ENCODE measurements at regions not wholly inside any gene's neighbourhood (a gene's known extent, or its start where the extent isn't known, plus 50 kb on each side); places are given as distances from the start of the nearest gene placed in this dataset.
"Not testable (repeated sequence)": the region's sequence is repeated elsewhere in the genome, so short reads cannot be mapped to it uniquely, and the experiment has no call there.

DNA sequence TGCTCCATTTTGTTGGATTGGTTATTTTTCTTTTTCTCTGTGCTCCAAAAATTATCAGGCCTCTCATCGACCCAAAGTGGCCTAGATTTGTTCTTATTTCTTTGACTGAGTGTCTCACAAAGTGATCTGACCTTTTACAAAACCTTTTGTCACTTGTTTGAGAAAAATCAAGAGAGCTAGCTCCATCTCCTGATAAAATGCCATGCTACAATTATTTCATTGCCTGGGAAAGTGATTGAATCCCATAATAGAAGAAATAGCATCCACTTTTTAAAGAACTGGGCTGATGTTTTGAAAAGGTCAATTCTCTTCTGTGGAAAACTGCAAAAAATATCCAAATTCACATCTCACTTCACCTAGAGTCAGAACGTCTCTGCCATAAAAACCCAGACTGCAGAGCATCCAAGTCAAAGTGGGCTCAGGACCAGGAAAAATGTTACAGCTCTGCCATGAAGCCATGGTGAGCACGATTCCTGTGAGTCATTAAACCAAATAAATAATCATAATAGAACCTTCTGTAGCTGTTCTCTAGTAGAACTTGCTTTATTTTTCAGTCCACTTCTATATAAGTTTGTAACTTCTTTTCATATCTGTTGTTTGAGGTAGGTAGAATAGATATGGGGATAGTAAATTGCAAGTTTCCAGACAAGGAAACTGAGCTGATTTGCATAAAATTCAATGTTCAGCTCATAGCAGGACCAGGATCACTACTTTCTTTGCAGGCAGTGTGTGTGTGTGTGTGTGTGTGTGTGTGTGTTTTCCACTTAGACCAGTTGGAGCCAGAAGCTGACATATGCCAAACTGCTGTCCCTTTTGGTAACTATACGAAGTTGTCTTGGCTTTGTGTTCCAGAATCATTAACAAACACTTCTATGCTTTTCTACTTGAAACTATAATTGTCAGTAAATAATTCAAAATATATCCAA lies 632.5 kb upstream of the ANKRD30A start:
- no peak for DNase-seq (ENCODE audit: low spot score)

DNA sequence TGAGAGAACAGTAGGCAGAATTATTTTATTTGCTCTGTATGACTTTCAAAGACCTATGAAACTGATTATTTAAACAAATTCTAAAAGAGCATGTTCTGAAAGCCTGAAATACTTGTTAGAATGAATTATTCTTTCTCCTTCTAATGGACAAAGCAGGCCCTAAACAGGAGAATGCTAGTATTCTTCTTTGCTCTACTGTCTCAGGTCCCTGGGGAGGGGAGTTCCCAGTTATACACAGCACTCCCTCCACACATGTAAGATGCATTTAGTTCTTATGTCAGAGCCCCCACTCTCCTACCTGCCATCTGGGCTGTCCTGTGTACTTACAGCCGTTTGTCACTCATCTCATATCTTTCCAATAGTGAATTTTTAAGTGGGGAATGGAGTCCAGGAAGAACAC lies 633.5 kb upstream of the ANKRD30A start:
- no peak for DNase-seq (ENCODE audit: low spot score)

DNA sequence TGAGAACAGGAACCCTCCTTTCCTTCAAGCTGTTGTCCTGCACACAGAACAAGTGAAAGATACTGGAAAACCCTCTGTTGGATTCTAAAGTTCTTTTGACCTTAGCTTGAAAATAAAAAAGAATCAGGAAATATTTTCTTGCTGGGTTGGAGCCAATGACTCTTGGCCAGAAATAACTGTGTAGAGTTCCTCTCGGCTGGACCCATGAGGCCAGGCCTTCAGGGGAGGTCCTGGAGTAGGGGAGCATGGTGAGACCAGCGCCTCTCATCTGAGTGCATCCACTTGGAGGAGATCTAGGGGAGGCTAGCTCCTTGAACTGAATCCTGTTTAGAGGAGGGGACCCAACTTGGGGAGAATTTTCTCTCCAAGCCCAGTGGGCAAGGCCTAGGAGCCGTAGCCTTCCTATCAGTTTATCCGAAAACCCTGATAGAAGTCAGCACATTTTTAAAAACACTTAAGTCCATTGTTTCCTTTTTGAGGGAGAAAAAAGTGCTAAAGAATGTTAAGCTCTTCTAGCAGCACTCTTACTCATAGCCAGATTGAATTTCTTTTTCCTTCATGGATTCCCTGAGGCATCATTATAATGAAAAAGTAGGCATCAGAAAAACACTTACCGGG lies 635.7 kb upstream of the ANKRD30A start:
- no peak for DNase-seq (ENCODE audit: low spot score)

DNA sequence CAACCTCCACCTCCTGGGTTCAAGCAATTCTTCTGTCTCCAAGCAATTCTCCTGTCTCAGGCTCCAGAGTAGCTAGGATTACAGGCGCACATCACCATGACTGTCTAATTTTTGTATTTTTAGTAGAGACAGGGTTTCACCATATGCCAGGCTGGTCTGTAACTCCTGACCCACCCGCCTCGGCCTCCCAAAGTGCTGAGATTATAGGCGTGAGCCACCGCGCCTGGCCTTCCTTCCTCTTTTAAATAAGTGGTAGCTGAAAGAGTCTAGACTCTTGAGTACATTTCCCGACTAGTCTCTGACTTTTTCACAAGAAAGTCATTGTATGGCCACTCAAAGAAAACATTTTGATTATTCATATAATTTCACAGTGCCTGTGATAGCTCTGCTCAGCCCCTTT lies 636.2 kb upstream of the ANKRD30A start:
- DNase-seq (ENCODE audit: low spot score): no peak

DNA sequence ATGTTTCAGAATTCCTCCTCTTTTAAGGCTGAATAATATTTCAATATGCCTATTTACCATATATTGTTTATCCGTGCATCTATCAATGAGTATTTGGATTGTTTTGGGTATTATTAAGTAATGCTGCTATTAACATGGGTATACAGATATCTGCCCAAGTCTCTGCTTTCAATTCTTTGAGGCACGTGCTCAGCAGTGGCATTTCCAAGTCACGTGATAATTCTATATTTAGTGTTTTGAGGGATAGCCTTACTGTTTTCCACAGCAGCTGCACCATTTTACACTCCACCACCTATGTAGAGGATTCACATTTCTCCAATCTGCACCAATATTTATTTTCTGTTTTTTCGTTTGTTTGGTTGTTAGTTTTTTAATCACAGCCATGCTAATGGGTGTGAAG lies 636.8 kb upstream of the ANKRD30A start:
- no peak for DNase-seq (ENCODE audit: low spot score)

DNA sequence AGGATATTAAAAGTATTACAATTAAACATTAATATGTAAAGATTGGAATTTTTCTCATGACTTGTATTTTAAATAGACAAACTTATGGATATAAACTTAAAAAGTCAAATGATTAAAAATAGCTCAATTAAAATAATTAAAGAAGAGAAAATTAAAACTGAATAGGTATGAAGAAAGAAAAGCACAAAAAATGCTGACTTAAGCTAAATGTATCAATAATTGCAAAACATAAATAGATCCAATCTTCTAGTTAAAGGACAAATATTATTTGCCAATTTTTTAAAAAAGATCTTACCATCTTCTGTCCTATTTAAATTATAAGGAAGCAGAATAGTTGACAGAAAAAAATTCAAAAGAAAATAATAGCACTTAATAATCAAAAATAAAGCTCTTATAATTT lies 646.3 kb upstream of the ANKRD30A start:
- no peak for DNase-seq (ENCODE audit: low spot score)

DNA sequence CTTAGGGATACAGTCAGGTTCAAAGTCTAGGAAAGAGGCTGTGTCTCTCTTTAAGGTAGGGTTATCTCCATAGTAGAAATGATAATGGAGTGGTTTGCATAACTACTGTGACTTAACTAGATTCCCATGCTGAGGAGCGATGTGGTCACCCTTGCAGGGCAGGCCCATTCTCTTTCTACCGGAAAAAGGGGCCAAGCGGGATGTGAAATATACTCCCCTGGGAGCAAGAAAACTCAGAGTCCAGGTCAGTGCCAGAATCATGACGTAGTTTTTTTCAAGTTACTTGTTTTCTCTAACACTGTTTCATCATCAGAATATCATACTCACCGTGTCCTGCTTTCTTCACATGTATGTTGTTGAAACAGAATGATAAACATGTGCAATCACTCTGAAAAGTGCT lies 649.0 kb upstream of the ANKRD30A start:
- DNase-seq (ENCODE audit: low spot score): no peak

DNA sequence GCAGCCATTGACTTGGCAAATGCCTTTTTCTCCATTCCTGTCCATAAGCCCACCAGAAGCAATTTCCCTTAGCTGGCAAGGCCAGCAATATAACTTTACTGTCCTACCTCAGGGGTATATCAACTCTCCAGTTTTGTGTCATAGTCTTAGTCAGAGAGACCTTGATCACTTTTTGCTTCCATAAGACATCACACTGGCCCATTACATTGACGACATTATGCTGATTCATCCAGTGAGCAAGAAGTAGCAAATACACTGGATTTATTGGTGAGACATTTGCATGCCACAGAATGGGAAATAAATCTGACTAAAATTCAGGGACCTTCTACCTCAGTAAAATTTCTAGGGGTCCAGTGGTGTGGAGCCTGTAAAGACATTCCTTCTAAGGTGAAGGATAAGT lies 649.7 kb upstream of the ANKRD30A start:
- no peak for DNase-seq (ENCODE audit: low spot score)

DNA sequence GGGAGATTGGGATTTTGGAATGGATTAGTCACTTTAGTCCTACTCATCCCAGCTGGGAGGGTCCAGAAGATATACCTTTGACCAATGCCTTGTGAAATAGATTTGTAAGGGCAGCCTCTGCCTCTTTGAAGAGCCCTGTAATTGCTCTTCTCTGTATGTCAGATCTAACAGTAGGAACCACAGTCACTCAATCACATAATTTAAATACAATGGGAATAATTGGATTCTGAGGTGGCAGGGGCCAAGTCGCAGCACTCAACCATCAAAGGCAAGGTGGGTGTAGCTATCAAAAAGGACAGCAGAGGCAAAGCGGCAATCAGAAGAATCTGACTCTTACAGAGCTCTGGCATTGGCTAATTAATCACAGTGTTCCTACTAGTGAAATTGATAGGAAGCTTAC lies 650.9 kb upstream of the ANKRD30A start:
- no peak for DNase-seq (ENCODE audit: low spot score)

DNA sequence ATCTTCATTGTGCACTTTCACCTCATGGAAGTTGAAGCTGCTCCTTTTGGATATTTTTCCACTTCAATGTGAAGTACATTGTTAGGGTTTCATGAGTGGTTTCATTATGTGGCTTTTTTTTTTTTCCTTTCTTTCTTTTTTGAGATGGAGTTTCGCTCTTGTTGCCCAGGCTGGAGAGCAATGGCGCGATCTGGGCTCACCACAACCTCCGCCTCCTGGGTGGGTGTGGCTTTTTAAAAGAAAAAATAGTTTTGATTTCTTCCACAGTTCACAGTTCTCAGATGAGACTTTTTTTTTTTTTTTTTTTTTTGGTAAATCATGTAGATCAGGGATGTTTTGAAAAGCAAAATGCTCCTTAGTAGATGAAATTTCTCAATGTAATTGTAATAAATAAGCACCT lies 652.3 kb upstream of the ANKRD30A start:
- DNase-seq (ENCODE audit: low spot score): no peak

DNA sequence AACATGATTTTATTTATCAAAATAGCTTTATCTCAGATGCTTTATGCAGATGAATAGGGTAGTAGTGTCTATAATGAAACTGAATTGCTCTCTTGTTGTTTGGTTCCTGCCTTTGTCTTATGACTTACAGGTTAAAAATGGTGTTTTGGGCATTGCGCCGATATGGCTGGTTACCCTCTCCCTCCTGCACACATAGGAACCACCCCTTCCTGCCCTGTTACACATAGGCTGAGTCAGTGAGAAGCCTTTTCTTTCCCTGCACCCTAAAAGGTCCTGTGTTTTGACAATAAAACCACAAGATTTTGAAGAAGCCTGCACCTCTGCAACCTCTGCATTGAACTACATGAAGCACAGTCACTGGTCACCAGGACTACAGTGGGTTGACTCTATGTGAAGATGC lies 655.8 kb upstream of the ANKRD30A start:
- no peak for DNase-seq (ENCODE audit: low spot score)

DNA sequence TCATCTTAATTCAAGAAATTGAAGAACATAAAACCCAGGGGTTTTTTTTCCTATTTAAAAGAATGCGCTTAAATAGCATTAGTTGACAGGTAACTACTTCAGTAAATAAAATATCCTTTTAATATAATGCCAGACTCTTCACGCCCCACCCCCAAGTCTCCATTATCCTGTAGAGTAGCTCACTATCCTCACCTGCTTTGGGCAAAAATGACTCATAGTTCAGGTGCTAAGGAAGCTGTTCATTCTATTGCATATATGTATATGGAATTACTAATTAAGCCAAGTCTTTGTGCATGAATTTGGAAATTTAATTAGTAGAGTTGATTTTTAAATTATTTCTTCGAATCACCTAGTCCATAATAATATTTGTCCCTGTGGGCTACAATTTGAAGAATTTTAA lies 656.8 kb upstream of the ANKRD30A start:
- no peak for DNase-seq (ENCODE audit: low spot score)

DNA sequence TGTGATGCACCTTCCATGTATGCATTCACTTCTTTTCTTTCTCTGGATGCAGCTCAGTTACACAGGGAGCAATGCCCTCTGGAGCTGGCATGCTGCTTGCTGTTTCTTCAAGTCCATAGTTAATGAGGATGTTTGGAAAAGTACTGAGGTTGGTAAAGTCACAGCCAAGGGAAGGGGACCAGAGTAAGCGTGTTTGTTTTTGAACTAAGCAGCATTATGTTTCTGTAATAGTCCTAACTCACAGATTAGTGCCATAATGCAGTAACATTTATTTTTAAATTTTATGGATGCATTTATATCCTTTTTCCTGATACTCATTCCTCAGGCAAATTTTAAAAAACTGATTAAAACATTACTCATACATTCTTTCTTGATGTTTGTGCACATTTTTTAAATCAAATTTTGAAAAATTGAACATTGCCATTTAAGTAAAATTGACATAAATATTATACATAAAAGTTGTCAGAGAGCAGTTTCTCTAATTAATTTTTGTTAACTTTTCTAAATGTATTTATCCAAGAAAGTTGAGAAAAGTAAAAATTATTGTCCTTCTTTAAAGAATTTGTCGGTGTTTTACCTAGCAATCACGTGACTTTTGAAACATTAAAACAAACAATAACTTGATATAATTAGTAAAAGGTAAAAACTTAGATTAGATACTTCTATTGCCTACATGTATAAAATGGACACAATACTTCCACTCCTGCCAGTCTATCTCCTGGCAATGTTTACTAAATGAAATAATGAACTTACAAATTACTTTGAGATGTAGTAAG lies 659.6 kb upstream of the ANKRD30A start:
- no peak for DNase-seq (ENCODE audit: low spot score)

DNA sequence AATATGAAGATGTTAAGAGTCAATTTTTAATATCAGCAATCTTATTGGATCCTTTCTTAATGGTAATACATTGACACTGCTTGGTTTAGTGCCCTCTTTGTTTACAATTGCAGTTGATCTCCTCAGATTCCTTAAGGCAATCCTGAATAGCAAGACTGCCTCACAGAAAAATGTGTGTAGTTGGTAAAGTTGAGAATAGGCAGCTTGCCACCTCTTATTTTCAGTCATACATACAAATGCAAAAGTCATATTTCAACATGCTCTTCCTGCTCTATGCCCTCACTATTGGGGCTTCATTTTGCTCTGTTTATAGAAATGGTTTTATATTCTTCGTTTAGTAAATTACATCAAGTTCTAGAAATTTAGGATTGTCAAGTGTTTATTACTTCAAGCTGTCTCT lies 661.1 kb upstream of the ANKRD30A start:
- DNase-seq (ENCODE audit: low spot score): no peak

DNA sequence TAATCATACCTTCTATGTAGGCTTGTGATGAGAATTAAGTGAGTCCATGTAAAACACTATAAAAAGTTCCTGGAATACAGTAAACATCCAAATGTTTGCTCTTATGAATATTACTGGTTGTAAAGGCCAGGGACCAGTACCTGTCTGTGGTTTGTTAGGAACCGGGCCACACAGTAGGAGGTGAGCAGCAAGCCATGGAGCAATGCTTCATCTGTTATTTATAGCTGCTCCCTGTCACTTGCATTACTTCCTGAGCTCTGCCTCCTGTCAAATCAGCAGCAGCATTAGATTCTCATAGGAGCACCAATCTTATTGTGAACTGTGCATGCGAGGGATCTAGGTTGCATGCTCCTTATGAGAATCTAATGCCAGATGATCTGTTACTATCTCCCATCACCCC lies 662.0 kb upstream of the ANKRD30A start:
- no peak for DNase-seq (ENCODE audit: low spot score)

DNA sequence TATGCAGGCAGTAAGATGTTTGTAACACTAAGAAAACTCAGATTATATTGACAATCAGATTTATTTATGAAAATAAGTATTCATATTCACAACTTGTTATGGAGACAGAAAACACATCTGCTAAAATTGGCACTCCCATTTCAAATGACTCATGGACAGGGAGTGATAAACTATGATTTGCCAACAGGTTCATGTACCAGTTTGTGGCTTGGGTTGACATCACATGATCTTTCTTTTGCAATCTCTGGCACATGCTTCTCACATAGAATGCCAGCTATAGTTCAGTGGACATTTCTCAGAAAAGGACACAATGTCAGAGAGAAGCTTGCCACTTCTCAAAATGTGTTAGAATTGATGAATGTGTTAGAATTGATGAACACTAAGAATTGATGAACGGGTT lies 663.2 kb upstream of the ANKRD30A start:
- DNase-seq (ENCODE audit: low spot score): no peak

DNA sequence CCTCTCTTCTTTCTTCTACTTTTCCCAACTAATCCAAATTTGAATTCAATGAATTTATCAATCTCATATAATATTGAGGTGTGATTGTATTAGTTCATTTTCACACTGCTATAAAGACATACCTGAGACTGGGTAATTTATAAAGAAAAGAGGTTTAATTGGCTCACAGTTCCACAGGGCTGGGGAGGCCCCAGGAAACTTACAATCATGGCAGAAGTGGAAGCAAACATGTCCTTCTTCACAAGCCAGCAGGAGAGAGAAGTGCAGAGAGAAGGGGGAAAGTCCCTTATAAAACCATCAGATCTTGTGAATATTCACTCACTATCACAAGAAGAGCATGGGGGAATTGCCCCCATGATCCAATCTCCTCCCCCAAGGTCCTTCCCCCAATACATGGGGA lies 667.0 kb upstream of the ANKRD30A start:
- not testable (repeated sequence) for DNase-seq (ENCODE audit: low spot score)

DNA sequence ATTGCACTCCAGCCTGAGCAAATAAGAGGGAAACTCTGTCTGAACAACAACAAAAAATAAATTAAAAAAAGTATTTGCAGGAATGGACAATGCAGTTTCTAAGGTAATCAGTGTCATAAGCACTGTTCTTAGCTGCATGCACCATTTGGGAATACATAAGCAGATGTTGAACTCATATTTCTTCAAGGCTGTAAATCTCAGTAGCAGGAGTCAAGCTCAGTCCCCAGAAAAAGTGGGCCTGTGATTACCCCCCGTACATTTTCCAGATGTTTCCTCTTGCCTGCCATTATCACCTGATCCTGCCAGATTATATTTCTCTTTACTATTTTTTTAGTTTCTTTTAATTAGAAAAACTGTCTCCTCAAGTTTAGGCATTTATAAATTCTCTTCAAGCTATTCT lies 667.6 kb upstream of the ANKRD30A start:
- no peak for DNase-seq (ENCODE audit: low spot score)

DNA sequence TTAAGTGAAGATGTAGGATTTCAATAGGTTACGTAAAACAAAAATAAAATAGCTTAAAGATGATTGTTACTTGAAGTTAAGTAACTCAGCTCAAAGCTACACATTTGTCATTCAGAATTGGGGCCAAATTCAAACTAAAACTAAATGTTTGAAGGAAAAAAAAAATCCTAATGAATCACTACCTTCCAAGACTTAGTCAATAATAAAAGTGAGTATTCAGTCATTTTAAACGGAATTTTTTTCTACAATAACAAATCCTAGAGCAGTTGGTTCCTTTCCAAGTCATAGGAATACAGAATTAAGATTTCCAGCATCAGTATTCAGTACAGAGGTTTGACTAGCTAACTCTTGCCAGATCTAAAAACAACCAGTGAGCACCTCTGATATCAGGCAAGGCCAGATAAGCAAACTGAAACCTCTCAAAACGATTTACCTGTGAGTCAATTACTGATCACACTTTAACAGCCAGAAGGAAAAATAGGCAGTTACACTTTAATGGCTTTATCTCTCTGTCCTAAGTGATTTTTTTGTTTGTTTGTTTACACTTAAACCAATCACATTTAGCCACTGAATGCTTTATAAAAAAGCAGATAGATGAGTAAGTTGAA lies 669.8 kb upstream of the ANKRD30A start:
- no peak for DNase-seq (ENCODE audit: low spot score)

DNA sequence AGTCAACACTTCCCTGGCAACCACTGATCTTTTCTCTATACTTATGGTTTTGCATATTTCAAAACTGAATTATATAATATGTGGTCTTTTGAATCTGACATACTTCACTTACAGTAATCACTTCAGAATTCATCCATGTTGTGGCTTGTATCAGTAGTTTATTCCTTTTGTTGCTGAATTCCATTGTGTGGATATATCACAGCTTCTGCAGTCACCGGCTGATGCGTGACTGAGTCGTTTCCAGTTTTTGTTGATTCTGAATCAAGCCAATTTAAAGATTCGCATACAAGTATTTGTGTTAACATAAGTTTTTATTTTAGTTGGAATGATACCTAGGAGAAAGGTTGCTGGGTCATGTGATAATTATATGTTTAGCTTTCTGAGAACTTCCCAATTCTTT lies 672.5 kb upstream of the ANKRD30A start:
- no peak for DNase-seq (ENCODE audit: low spot score)

DNA sequence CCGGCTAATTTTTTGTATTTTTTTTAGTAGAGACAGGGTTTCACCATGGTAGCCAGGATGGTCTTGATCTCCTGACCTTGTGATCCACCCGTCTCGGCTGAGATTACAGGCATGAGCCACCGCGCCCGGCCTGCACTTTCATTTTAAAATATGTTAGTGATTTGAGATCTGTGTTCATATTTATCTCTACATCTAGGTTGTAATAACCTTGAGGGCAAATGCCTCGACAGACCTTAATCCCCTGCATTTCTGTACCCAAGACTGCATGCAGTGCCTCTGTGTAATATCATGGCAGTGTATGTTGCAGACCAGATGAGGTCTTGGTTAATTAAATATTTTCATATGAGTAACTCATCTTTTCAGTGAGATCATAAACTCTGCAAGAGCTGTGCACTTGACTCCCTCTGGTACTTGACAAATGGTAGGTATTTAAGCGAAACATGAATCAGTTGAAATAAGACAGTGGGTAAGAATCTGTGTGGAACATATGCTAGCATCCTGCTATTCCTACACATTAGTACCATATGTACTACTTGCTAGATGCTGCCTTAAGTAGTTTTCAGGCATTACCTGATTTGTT lies 673.9 kb upstream of the ANKRD30A start:
- DNase-seq (ENCODE audit: low spot score): no peak

DNA sequence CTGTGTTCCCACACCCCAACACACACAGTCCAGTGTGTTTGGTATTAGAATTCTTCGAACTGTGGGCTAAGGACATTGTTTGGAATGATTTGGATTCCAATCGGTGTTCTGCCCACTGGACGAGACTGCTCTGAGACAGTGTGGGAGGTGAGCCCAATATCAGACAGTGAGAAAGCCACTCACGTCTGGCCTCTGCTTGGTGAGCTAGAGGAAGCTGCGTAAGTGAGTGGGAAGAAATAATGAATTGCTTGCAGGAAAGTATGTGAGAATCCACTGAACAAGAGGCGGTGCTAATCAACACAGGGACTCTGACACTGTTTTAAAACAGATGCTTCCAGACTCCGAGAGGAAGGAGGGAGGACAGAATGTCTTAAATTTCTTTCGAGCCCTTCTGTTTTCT lies 675.0 kb upstream of the ANKRD30A start:
- DNase-seq (ENCODE audit: low spot score): no peak

All from hematopoietic multipotent progenitor cell treated with erythropoietin and hydrocortisone succinate and interleukin-3 and kit ligand, for 15 days (in vitro differentiated cells).